Panc1 (cell line): ENCODE measurements at regions not wholly inside any gene's neighbourhood (a gene's known extent, or its start where the extent isn't known, plus 50 kb on each side); places are given as distances from the start of the nearest gene placed in this dataset.

Source experiments
- ATAC-seq: fragments of 200-7000 bp; cut with Tn5 transposase; 2 replicates; pipeline ENCODE4 v1.9.1; 2020; ENCODE audit warnings: mild to moderate bottlenecking, moderate library complexity
- BruUV-seq: library from RNA; stranded (reverse); fragments of 400-500 nt; replicated peaks from 2 replicates; lab custom pipeline; 2021; lab: Mats Ljungman, UMichigan
- CTCF ChIA-PET: fragments of 300-600 bp; sonication (Branson Sonifier 250); formaldehyde crosslinking; loops from one replicate; lab custom pipeline; 2022; ENCODE audit warnings: antibody characterized with exemption; lab: Charles Lee
- POLR2A ChIA-PET: fragments of 300-600 bp; sonication (Branson Sonifier 250); formaldehyde crosslinking; loops from one replicate; lab custom pipeline; 2022; ENCODE audit warnings: antibody characterized with exemption; lab: Charles Lee
- DNase-seq: peaks from one replicate; pipeline ENCODE4 v3.0.0-alpha.2; 2010; ENCODE audit warnings: low read depth, low spot score
- H3K27ac ChIP-seq: 2 replicates; pipeline ENCODE4 v1.5.1; 2011; ENCODE audit warnings: mild to moderate bottlenecking, low read length, inconsistent platforms
- H3K27me3 ChIP-seq: fragments of 200-500 bp; sonication (Bioruptor generic); 2 replicates; pipeline ENCODE4 v1.6.0; 2014; ENCODE audit warnings: low read length, inconsistent platforms; ENCODE audit not compliant: control insufficient read depth, insufficient read depth
- H3K36me3 ChIP-seq: fragments of 200-500 bp; sonication (Bioruptor generic); 2 replicates; pipeline ENCODE4 v1.5.1; 2014; ENCODE audit warnings: inconsistent platforms, mild to moderate bottlenecking, low read length, moderate library complexity; ENCODE audit not compliant: control insufficient read depth, insufficient read depth
- H3K4me1 ChIP-seq: 2 replicates; pipeline ENCODE4 v1.5.1; 2011; ENCODE audit warnings: inconsistent platforms, mild to moderate bottlenecking, low read length, moderate library complexity; ENCODE audit not compliant: control insufficient read depth, insufficient read depth
- H3K4me3 ChIP-seq, 2 experiments: 2 replicates each; pipeline ENCODE4 v1.5.1; 2011 to 2012; ENCODE audit warnings: low read depth in 2 of 2, low read length in 2 of 2, mild to moderate bottlenecking in 2 of 2, inconsistent platforms in 1 of 2, moderate library complexity in 1 of 2
- H3K9me3 ChIP-seq: fragments of 200-500 bp; sonication (Bioruptor generic); 2 replicates; pipeline ENCODE4 v1.5.1; 2014; ENCODE audit warnings: low read depth, mild to moderate bottlenecking, inconsistent platforms, low read length, moderate library complexity; ENCODE audit not compliant: control insufficient read depth, insufficient read depth
- CTCF ChIP-seq: fragments of 450-650 bp; IDR thresholded peaks from 2 replicates; pipeline ENCODE4 v1.5.1; 2017; ENCODE audit warnings: mild to moderate bottlenecking
- POLR2AphosphoS5 ChIP-seq: IDR thresholded peaks from 2 replicates; pipeline ENCODE4 v1.6.1; 2012; ENCODE audit warnings: mild to moderate bottlenecking, low read depth, low read length, moderate library complexity
- SIN3A ChIP-seq: IDR thresholded peaks from 2 replicates; pipeline ENCODE4 v1.6.1; 2012; ENCODE audit warnings: low read depth, mild to moderate bottlenecking, low read length, moderate library complexity, borderline replicate concordance; ENCODE audit not compliant: insufficient read depth
- TCF7L2 ChIP-seq: IDR thresholded peaks from 2 replicates; pipeline ENCODE4 v1.6.1; 2011; ENCODE audit warnings: mild to moderate bottlenecking, low read depth, low read length, inconsistent platforms
- in situ Hi-C: cut with HindIII; loops from 2 replicates; pipeline ENCODE4 v1.10.0; 2016; ENCODE audit warnings: low sequenced_read_pairs, low pct_unique_long_range_greater_than_20kb
- intact Hi-C: fragments of 100-400 bp; cut with micrococcal nuclease; formaldehyde crosslinking; loops from one replicate; pipeline ENCODE4 v1.10.0; 2022; ENCODE audit not compliant: unreplicated experiment
- TF ChIP-seq, protein P1 (sequence below), 2 experiments: IDR thresholded peaks; 2 replicates each; pipeline ENCODE4 v1.6.1; 2011 to 2012; ENCODE audit warnings: low read depth in 2 of 2, control low read depth in 1 of 2, low read length in 1 of 2, mild to moderate bottlenecking in 1 of 2, moderate library complexity in 1 of 2; ENCODE audit not compliant: insufficient read depth in 1 of 2

- intact Hi-C loops: no loop called here
- TF ChIP-seq POLR2AphosphoS5 (no peak), CTCF (no peak), TCF7L2 (no peak), SIN3A (no peak)
- TF ChIP-seq, protein P1, sequence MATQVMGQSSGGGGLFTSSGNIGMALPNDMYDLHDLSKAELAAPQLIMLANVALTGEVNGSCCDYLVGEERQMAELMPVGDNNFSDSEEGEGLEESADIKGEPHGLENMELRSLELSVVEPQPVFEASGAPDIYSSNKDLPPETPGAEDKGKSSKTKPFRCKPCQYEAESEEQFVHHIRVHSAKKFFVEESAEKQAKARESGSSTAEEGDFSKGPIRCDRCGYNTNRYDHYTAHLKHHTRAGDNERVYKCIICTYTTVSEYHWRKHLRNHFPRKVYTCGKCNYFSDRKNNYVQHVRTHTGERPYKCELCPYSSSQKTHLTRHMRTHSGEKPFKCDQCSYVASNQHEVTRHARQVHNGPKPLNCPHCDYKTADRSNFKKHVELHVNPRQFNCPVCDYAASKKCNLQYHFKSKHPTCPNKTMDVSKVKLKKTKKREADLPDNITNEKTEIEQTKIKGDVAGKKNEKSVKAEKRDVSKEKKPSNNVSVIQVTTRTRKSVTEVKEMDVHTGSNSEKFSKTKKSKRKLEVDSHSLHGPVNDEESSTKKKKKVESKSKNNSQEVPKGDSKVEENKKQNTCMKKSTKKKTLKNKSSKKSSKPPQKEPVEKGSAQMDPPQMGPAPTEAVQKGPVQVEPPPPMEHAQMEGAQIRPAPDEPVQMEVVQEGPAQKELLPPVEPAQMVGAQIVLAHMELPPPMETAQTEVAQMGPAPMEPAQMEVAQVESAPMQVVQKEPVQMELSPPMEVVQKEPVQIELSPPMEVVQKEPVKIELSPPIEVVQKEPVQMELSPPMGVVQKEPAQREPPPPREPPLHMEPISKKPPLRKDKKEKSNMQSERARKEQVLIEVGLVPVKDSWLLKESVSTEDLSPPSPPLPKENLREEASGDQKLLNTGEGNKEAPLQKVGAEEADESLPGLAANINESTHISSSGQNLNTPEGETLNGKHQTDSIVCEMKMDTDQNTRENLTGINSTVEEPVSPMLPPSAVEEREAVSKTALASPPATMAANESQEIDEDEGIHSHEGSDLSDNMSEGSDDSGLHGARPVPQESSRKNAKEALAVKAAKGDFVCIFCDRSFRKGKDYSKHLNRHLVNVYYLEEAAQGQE (IDR thresholded peaks at IDR 0.05; ENCODE audit: insufficient read depth in 1 of 2, low read depth in 2 of 2, low read length in 1 of 2): no peak
- ChIA-PET CTCF (no interaction called here), POLR2A (no interaction called here)
- no peaks in the 10 kb centered on the region; the same call in 1 of the 2 replicates for H3K9me3 ChIP-seq
- no peak for DNase-seq
- no peak for ATAC-seq
- no peaks in the 10 kb centered on the region for H3K4me1 ChIP-seq
- in situ Hi-C loops: no loop called here
- no peaks in the 10 kb centered on the region for H3K36me3 ChIP-seq
- no TSS peak for BruUV-seq
- H3K27me3 ChIP-seq: no peaks in the 10 kb centered on the region
- H3K27ac ChIP-seq: no peak overlapping the region
- no peak overlapping the region for H3K4me3 ChIP-seq
Measured at GRCh38 chr3:154720921-154721320, 290.9 kb upstream of the GPR149 start.

DNA sequence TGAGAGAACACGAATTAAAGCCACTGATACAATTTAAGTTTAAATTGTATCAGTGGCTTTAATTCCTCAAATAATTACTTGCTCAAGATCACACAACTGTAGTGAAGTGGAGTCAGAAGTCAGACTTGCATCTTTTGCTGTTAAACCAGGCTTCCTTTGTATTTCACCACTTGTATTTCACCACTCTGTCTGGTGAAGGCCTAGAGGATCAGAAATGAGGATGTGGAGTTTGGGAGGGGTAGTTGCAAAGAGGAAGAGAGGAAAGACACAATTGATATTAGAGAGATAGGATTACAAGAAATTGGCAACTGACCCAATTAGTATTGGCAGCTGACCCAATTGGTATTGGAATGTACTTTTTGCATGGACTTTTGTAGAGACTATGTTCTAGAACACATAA, 288.1 kb upstream of the GPR149 start:
- DNase-seq (no peak), ATAC-seq (no peak)
- H3K4me3 ChIP-seq: no peak overlapping the region
- H3K9me3 ChIP-seq: no peaks in the 10 kb centered on the region; the same call in 1 of the 2 replicates
- H3K27ac ChIP-seq: no peak overlapping the region
- H3K36me3 ChIP-seq: no peaks in the 10 kb centered on the region
- no peaks in the 10 kb centered on the region for H3K4me1 ChIP-seq
- no TSS peak for BruUV-seq
- in situ Hi-C loops: no loop called here
- intact Hi-C loops: no loop called here
- ChIA-PET POLR2A (no interaction called here), CTCF (no interaction called here)
- TF ChIP-seq, protein P1 (IDR thresholded peaks at IDR 0.05; ENCODE audit: insufficient read depth in 1 of 2, low read depth in 2 of 2, low read length in 1 of 2): no peak
- no peak for TF ChIP-seq SIN3A
- no peaks in the 10 kb centered on the region for H3K27me3 ChIP-seq
